ENCODE measurements at regions not wholly inside any gene's neighbourhood (a gene's known extent, or its start where the extent isn't known, plus 50 kb on each side); places are given as distances from the start of the nearest gene placed in this dataset.
A peak's percentile ranks its signal among the peaks of the same experiment; 100 is the strongest.

- TF ChIP-seq MAFK (IDR thresholded peaks at IDR 0.05; ENCODE audit: low read length) = no peak
- no peak for TF ChIP-seq NFXL1 (CRISPR knock-in tag; IDR thresholded peaks at IDR 0.05)
Measured at GRCh38 chr10:7085147-7085912, 325.5 kb downstream of the SFMBT2 start (continued).

- no peak overlapping the region for H3K4me3 ChIP-seq
- in situ Hi-C loops (cut with MboI) (no loop called here), intact Hi-C loops (cut with micrococcal nuclease) (no loop called here)
- CTCF ChIA-PET (ENCODE audit: low intra/inter-chr PET ratio) = no interaction called here
- no peak for DNase-seq (ENCODE audit: extremely low read depth in 1 of 4, low spot score in 3 of 4)
- no peak overlapping the region for H3K27ac ChIP-seq (ENCODE audit: extremely low read depth, low read depth, low read length)
- H3K9me3 ChIP-seq (replicated peaks; ENCODE audit: control insufficient read depth, insufficient read depth, low read depth, low read length) = no peaks in the 10 kb centered on the region
- no peaks in the 10 kb centered on the region for H3K79me2 ChIP-seq (ENCODE audit: control insufficient read depth, insufficient read depth, low read length)
- H3K4me1 ChIP-seq (replicated peaks in 1 of 2; ENCODE audit: control insufficient read depth in 2 of 2, insufficient read depth in 2 of 2, low read length in 2 of 2) = no peaks in the 10 kb centered on the region
- WGBS (ENCODE audit: insufficient coverage, low coverage, missing lambda C conversion rate) = 44% methylated on average over 9 of the region's 9 CpGs
- H3K4me2 ChIP-seq (ENCODE audit: insufficient read depth, low read length) = no peak overlapping the region
- POLR2A ChIA-PET = interaction anchor here (1.3 to 1.5 kb wide), 2 partner anchors 9 to 12 kb away, joined by 3 read pairs; no protein-coding TSS in a partner anchor
- no peak overlapping the region for H3K9ac ChIP-seq (ENCODE audit: insufficient read depth in 1 of 2, low read depth in 2 of 2, low read length in 2 of 2)
- no peak overlapping the region for H2AFZ ChIP-seq (ENCODE audit: low read depth, low read length)
- no TSS peak for BruUV-seq (replicated peaks)
- ATAC-seq = no peak
- H4K20me1 ChIP-seq (replicated peaks; ENCODE audit: control insufficient read depth, insufficient read depth, low read length) = no peaks in the 10 kb centered on the region
- no peaks in the 10 kb centered on the region for H3K36me3 ChIP-seq (ENCODE audit: control insufficient read depth, insufficient read depth, low read length)
- peaks cover 0 to 2% of the 10 kb centered on the region in 2 experiments; a peak in 2 of 5 replicates for H3K27me3 ChIP-seq (ENCODE audit: control insufficient read depth in 2 of 2, insufficient read depth in 2 of 2, low read length in 2 of 2)
- no peaks in the 10 kb centered on the region for H3K9me1 ChIP-seq (ENCODE audit: control insufficient read depth, insufficient read depth, low read length)
- peak; percentile 76 for FAIRE-seq
- no peak for TF ChIP-seq MEIS2 (IDR thresholded peaks at IDR 0.05; ENCODE audit: partially characterized antibody)
- no peak for TF ChIP-seq NFE2L1 (tag; IDR thresholded peaks at IDR 0.05; ENCODE audit: borderline replicate concordance, low read depth)
- no peak for TF ChIP-seq NR2C2 (CRISPR knock-in tag; IDR thresholded peaks at IDR 0.05)
- no peak for TF ChIP-seq NR2C2 (tag; IDR thresholded peaks at IDR 0.05)
- TF ChIP-seq ZNF165 (CRISPR knock-in tag; IDR thresholded peaks at IDR 0.05; ENCODE audit: borderline replicate concordance) = no peak
- TF ChIP-seq ZNF764 (CRISPR knock-in tag; IDR thresholded peaks at IDR 0.05; ENCODE audit: low read depth) = no peak
- no peak for TF ChIP-seq RBM25 (IDR thresholded peaks at IDR 0.05; ENCODE audit: low read depth, low read length, severe bottlenecking)
- TF ChIP-seq ARID2 (IDR thresholded peaks at IDR 0.05) = no peak
- TF ChIP-seq NELFE (IDR thresholded peaks at IDR 0.05; ENCODE audit: insufficient read depth, insufficient read length) = no peak
- TF ChIP-seq FOXK1 (CRISPR knock-in tag; IDR thresholded peaks at IDR 0.05; ENCODE audit: borderline replicate concordance) = no peak
- no peak for TF ChIP-seq MCM2 (IDR thresholded peaks at IDR 0.05; ENCODE audit: low read depth)
- no peak for TF ChIP-seq TFAP4 (CRISPR knock-in tag; IDR thresholded peaks at IDR 0.05; ENCODE audit: borderline replicate concordance)
- TF ChIP-seq RBM17 (IDR thresholded peaks at IDR 0.05; ENCODE audit: borderline replicate concordance, low read depth, low read length) = no peak
- TF ChIP-seq ZNF707 (CRISPR knock-in tag; conservative IDR thresholded peaks at IDR 0.05) = no peak
- no peak for TF ChIP-seq LEF1 (IDR thresholded peaks at IDR 0.05)
- TF ChIP-seq PHF8 (IDR thresholded peaks at IDR 0.05; ENCODE audit: borderline replicate concordance, low read length) = no peak
- TF ChIP-seq NFIX (CRISPR knock-in tag; IDR thresholded peaks at IDR 0.05; ENCODE audit: low read depth) = no peak
- TF ChIP-seq KAT2B (IDR thresholded peaks at IDR 0.05; ENCODE audit: low read depth, low read length) = no peak
- no peak for TF ChIP-seq EWSR1 (IDR thresholded peaks at IDR 0.05; ENCODE audit: borderline replicate concordance, low read depth, partially characterized antibody)
Measured at GRCh38 chr10:7084280-7085005, 326.4 kb downstream of the SFMBT2 start.
